SK-N-SH (cell line): ENCODE measurements at regions not wholly inside any gene's neighbourhood (a gene's known extent, or its start where the extent isn't known, plus 50 kb on each side); places are given as distances from the start of the nearest gene placed in this dataset.

ENCODE experiments used
- CTCF ChIA-PET: fragments of 300-600, 350-600 bp; formaldehyde crosslinking; extraction: SDS; loops from one replicate; lab custom pipeline; 2021; lab: Yijun Ruan, JAX
- POLR2A ChIA-PET: fragments of 350-600 bp; sonication (Branson Sonifier 250); formaldehyde crosslinking; extraction: SDS; loops from one replicate; lab custom pipeline; 2020; ENCODE audit warnings: antibody characterized with exemption, inconsistent platforms; lab: Yijun Ruan, JAX
- DNase-seq: peaks from one replicate; pipeline ENCODE4 v3.0.0; 2012
- H2AFZ ChIP-seq: fragments of 200-600 bp; sonication (generic); 2 replicates; pipeline ENCODE4 v1.8.1; 2016; ENCODE audit warnings: antibody characterized with exemption, mild to moderate bottlenecking, low read depth
- H3F3A ChIP-seq: fragments of 200-600 bp; sonication (generic); replicated peaks from 2 replicates; pipeline ENCODE3; 2016; ENCODE audit warnings: antibody characterized with exemption, mild to moderate bottlenecking; ENCODE audit not compliant: insufficient read depth
- H3K27ac ChIP-seq, 2 experiments: fragments of 200-500 bp in 1 of 2; fragments of 200-600 bp in 1 of 2; sonication (Bioruptor generic) in 1 of 2; sonication (generic), shearing (Covaris generic) in 1 of 2; 2 replicates each; pipeline versions ENCODE4 v1.5.1 to v1.6.1; 2014 to 2016; ENCODE audit warnings: low read depth in 2 of 2, inconsistent platforms in 1 of 2, low read length in 1 of 2, mild to moderate bottlenecking in 1 of 2, mixed read lengths in 1 of 2
- H3K27me3 ChIP-seq: fragments of 200-600 bp; sonication (generic), shearing (Covaris generic); 2 replicates; pipeline ENCODE4 v1.6.1; 2016; ENCODE audit warnings: mixed run types; ENCODE audit not compliant: insufficient read depth
- H3K36me3 ChIP-seq, 2 experiments: fragments of 200-500 bp in 1 of 2; fragments of 200-600 bp in 1 of 2; sonication (Bioruptor generic) in 1 of 2; sonication (generic) in 1 of 2; replicated peaks in 1 of 2; 2 replicates each; pipeline versions ENCODE3 to v1.5.1; 2014 to 2016; ENCODE audit warnings: low read length in 1 of 2, mild to moderate bottlenecking in 1 of 2; ENCODE audit not compliant: insufficient read depth in 2 of 2, control insufficient read depth in 1 of 2
- H3K4me1 ChIP-seq, 2 experiments: fragments of 200-500 bp in 1 of 2; fragments of 200-600 bp in 1 of 2; sonication (Bioruptor generic) in 1 of 2; sonication (generic), shearing (Covaris generic) in 1 of 2; 2 replicates each; pipeline versions ENCODE4 v1.5.1 to v1.6.1; 2014 to 2016; ENCODE audit warnings: low read depth in 1 of 2, low read length in 1 of 2, mixed run types in 1 of 2; ENCODE audit not compliant: insufficient read depth in 2 of 2, control insufficient read depth in 1 of 2
- H3K4me2 ChIP-seq: fragments of 200-600 bp; sonication (generic), shearing (Covaris generic); 2 replicates; pipeline ENCODE4 v1.6.1; 2017; ENCODE audit warnings: mixed run types
- H3K4me3 ChIP-seq, 2 experiments: fragments of 200-500 bp in 1 of 2; fragments of 200-600 bp in 1 of 2; sonication (Bioruptor generic) in 1 of 2; sonication (generic), shearing (Covaris generic) in 1 of 2; 2 replicates each; pipeline versions ENCODE4 v1.5.1 to v1.8.1; 2014 to 2016; ENCODE audit warnings: low read depth in 2 of 2, inconsistent platforms in 1 of 2, low read length in 1 of 2, mild to moderate bottlenecking in 1 of 2, mixed read lengths in 1 of 2, moderate library complexity in 1 of 2
- H3K79me2 ChIP-seq: fragments of 200-600 bp; sonication (generic); 2 replicates; pipeline ENCODE4 v1.8.1; 2017; ENCODE audit warnings: mild to moderate bottlenecking; ENCODE audit not compliant: insufficient read depth
- H3K9ac ChIP-seq: fragments of 200-600 bp; sonication (generic); 2 replicates; pipeline ENCODE4 v1.6.1; 2017; ENCODE audit warnings: mixed run types
- H3K9me2 ChIP-seq: fragments of 200-600 bp; sonication (generic); 2 replicates; pipeline ENCODE4 v1.6.1; 2017; ENCODE audit warnings: mixed run types
- H3K9me3 ChIP-seq: fragments of 200-600 bp; sonication (generic); 2 replicates; pipeline ENCODE4 v1.6.1; 2017; ENCODE audit warnings: mixed run types, mild to moderate bottlenecking, moderate library complexity
- H4K20me1 ChIP-seq: fragments of 200-600 bp; sonication (generic); 2 replicates; pipeline ENCODE4 v1.6.1; 2017; ENCODE audit warnings: mild to moderate bottlenecking, mixed run types; ENCODE audit not compliant: insufficient read depth
- CHD2 ChIP-seq: fragments of 150-350 bp; IDR thresholded peaks from 2 replicates; pipeline ENCODE4 v1.6.1; 2018; ENCODE audit warnings: low read length; ENCODE audit not compliant: partially characterized antibody
- ELF1 ChIP-seq: IDR thresholded peaks from 2 replicates; pipeline ENCODE4 v1.4.0; 2012
- EP300 ChIP-seq, 2 experiments: IDR thresholded peaks; 2 replicates each; pipeline versions ENCODE4 v1.4.0 to v1.6.1; 2012; ENCODE audit warnings: borderline replicate concordance in 1 of 2, low read depth in 1 of 2, low read length in 1 of 2
- EZH2phosphoT487 ChIP-seq: fragments of 200-600 bp; sonication (generic); IDR thresholded peaks from 2 replicates; pipeline ENCODE4 v1.6.1; 2017; ENCODE audit warnings: low read depth, mixed run types, mild to moderate bottlenecking, antibody characterized with exemption, moderate library complexity, borderline replicate concordance
- FOSL2 ChIP-seq: IDR thresholded peaks from 2 replicates; pipeline ENCODE4 v1.4.0; 2012; ENCODE audit warnings: low read depth, mild to moderate bottlenecking, moderate library complexity, borderline replicate concordance
- FOXJ3 ChIP-seq: sonication (generic); formaldehyde crosslinking; IDR thresholded peaks from 2 replicates; pipeline ENCODE4 v1.5.1; 2020; ENCODE audit warnings: mild to moderate bottlenecking, missing genetic modification reagents
- FOXM1 ChIP-seq: IDR thresholded peaks from 2 replicates; pipeline ENCODE4 v1.4.0; 2012; ENCODE audit warnings: low read depth, mild to moderate bottlenecking
- GABPA ChIP-seq: IDR thresholded peaks from 2 replicates; pipeline ENCODE4 v1.4.0; 2012; ENCODE audit warnings: low read depth, mild to moderate bottlenecking
- GATA2 ChIP-seq: sonication (generic); formaldehyde crosslinking; IDR thresholded peaks from 2 replicates; pipeline ENCODE4 v1.5.0; 2020; ENCODE audit warnings: mild to moderate bottlenecking, missing genetic modification reagents
- IRF3 ChIP-seq: fragments of 150-350 bp; IDR thresholded peaks from 2 replicates; pipeline ENCODE4 v1.6.1; 2016; ENCODE audit warnings: mild to moderate bottlenecking, low read depth, low read length
- JUND ChIP-seq: IDR thresholded peaks from 2 replicates; pipeline ENCODE4 v1.4.0; 2012
- MAX ChIP-seq: IDR thresholded peaks from 2 replicates; pipeline ENCODE4 v1.4.0; 2012; ENCODE audit warnings: low read depth
- MEF2A ChIP-seq: IDR thresholded peaks from 2 replicates; pipeline ENCODE4 v1.4.0; 2012; ENCODE audit warnings: low read depth, borderline replicate concordance
- MXI1 ChIP-seq: IDR thresholded peaks from 2 replicates; pipeline ENCODE4 v1.6.1; 2012; ENCODE audit warnings: mild to moderate bottlenecking, low read depth, low read length, improper control_type of control experiment
- NFIC ChIP-seq: IDR thresholded peaks from 2 replicates; pipeline ENCODE4 v1.4.0; 2012; ENCODE audit warnings: borderline replicate concordance
- NRF1 ChIP-seq: IDR thresholded peaks from 2 replicates; pipeline ENCODE4 v1.6.1; 2012; ENCODE audit warnings: low read depth, mild to moderate bottlenecking, low read length
- PBX3 ChIP-seq: IDR thresholded peaks from 2 replicates; pipeline ENCODE4; 2012
- RCOR1 ChIP-seq: fragments of 150-350 bp; IDR thresholded peaks from 2 replicates; pipeline ENCODE4 v1.6.1; 2017; ENCODE audit warnings: antibody characterized with exemption, low read length
- RXRA ChIP-seq: IDR thresholded peaks from 2 replicates; pipeline ENCODE4 v1.4.0; 2012; ENCODE audit warnings: low read depth, mild to moderate bottlenecking, borderline replicate concordance
- TEAD4 ChIP-seq: IDR thresholded peaks from 2 replicates; pipeline ENCODE4 v1.4.0; 2012; ENCODE audit warnings: mild to moderate bottlenecking, borderline replicate concordance; ENCODE audit not compliant: insufficient read depth
- USF1 ChIP-seq: IDR thresholded peaks from 2 replicates; pipeline ENCODE4 v1.4.0; 2012; ENCODE audit warnings: low read depth, borderline replicate concordance
- USF2 ChIP-seq: fragments of 150-350 bp; IDR thresholded peaks from 2 replicates; pipeline ENCODE4 v1.6.1; 2017; ENCODE audit warnings: antibody characterized with exemption, low read length, low read depth, borderline replicate concordance
- YY1 ChIP-seq: IDR thresholded peaks from 2 replicates; pipeline ENCODE4 v1.4.0; 2012; ENCODE audit warnings: low read depth, mild to moderate bottlenecking
- WGBS: methylation state at CpG from one replicate; pipeline ENCODE4 v1.1.6; 2017; ENCODE audit warnings: low lambda C conversion rate; 5-methylcytosine and 5-hydroxymethylcytosine counted together

- Histone ChIP-seq H3K9me3 (no peaks in the 10 kb centered on the region), H3K4me2 (no peak overlapping the region), H3K9me2 (no peaks in the 10 kb centered on the region), H3F3A (no peaks in the 10 kb centered on the region), H3K27me3 (no peaks in the 10 kb centered on the region), H3K9ac (no peak overlapping the region), H4K20me1 (no peaks in the 10 kb centered on the region), H3K27ac (no peak overlapping the region), H3K4me3 (no peak overlapping the region), H3K79me2 (no peaks in the 10 kb centered on the region), H3K36me3 (no peaks in the 10 kb centered on the region), H3K4me1 (no peaks in the 10 kb centered on the region), H2AFZ (no peak overlapping the region)
- CTCF ChIA-PET: no interaction called here
- no peak for TF ChIP-seq TEAD4
- TF ChIP-seq RXRA: no peak
- no peak for TF ChIP-seq USF1
- no peak for TF ChIP-seq FOXM1
- no peak for DNase-seq
- POLR2A ChIA-PET: no interaction called here
- WGBS: 80% methylated on average over 1 of the region's 1 CpG
Measured at GRCh38 chr4:72933029-72933428, 136.5 kb downstream of the COX18 start.

GRCh38 chr4:72931346-72931745 lies 138.2 kb downstream of the COX18 start:
- CTCF ChIA-PET: no interaction called here
- Histone ChIP-seq H3K9me2 (no peaks in the 10 kb centered on the region), H3K4me1 (no peaks in the 10 kb centered on the region), H3K27ac (no peak overlapping the region), H3K4me2 (no peak overlapping the region), H3K79me2 (no peaks in the 10 kb centered on the region), H3K4me3 (no peak overlapping the region), H2AFZ (no peak overlapping the region), H3K9me3 (no peaks in the 10 kb centered on the region), H4K20me1 (no peaks in the 10 kb centered on the region), H3K36me3 (no peaks in the 10 kb centered on the region), H3F3A (no peaks in the 10 kb centered on the region), H3K27me3 (no peaks in the 10 kb centered on the region), H3K9ac (no peak overlapping the region)
- WGBS: 58% methylated on average over 5 of the region's 5 CpGs
- no peak for DNase-seq
- POLR2A ChIA-PET: no interaction called here
- no peak for TF ChIP-seq JUND
- TF ChIP-seq NFIC: no peak
- no peak for TF ChIP-seq GATA2 (CRISPR knock-in tag)
- TF ChIP-seq USF2: no peak
- TF ChIP-seq EZH2phosphoT487: no peak
- no peak for TF ChIP-seq RCOR1
- no peak for TF ChIP-seq CHD2
- no peak for TF ChIP-seq FOSL2
- TF ChIP-seq USF1: no peak
- no peak for TF ChIP-seq NRF1
- no peak for TF ChIP-seq FOXJ3 (CRISPR knock-in tag)
- TF ChIP-seq MEF2A: no peak
- TF ChIP-seq YY1: no peak
- no peak for TF ChIP-seq MAX
- no peak for TF ChIP-seq PBX3
- no peak for TF ChIP-seq MXI1
- TF ChIP-seq ELF1: no peak
- no peak for TF ChIP-seq IRF3
- TF ChIP-seq GABPA: no peak
- TF ChIP-seq EP300 (IDR thresholded peaks at IDR 0.05; ENCODE audit: borderline replicate concordance in 1 of 2, low read depth in 1 of 2, low read length in 1 of 2): no peak
